GM21723 (cell line): ENCODE measurements at regions not wholly inside any gene's neighbourhood (a gene's known extent, or its start where the extent isn't known, plus 50 kb on each side); places are given as distances from the start of the nearest gene placed in this dataset.
"Not testable (repeated sequence)": the region's sequence is repeated elsewhere in the genome, so short reads cannot be mapped to it uniquely, and the experiment has no call there.

Experiments
- ATAC-seq: cut with Tn5 transposase; IDR thresholded peaks from one replicate; pipeline ENCODE4 v1.9.1; 2021; ENCODE audit warnings: mild to moderate bottlenecking, moderate library complexity; ENCODE audit not compliant: unreplicated experiment

DNA sequence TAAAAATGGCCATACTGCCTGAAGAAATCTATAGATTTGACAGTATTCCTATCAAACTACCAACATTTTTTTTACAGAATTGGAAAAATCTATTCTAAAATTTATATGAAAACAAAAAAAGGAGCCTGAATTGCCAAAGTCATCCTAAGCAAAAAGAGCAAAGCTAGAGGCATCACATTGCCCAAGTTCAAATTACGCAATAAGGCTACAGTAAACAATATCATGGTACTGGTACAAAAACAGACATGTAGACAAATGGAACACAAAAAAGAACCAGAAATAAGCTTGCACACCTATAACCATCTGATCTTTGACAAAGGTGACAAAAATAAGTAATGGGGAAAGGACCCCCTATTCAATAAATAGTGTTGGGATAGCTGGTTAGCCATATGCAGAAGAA is 50.2 kb upstream of the THSD7B start:
- ATAC-seq: no peak

DNA sequence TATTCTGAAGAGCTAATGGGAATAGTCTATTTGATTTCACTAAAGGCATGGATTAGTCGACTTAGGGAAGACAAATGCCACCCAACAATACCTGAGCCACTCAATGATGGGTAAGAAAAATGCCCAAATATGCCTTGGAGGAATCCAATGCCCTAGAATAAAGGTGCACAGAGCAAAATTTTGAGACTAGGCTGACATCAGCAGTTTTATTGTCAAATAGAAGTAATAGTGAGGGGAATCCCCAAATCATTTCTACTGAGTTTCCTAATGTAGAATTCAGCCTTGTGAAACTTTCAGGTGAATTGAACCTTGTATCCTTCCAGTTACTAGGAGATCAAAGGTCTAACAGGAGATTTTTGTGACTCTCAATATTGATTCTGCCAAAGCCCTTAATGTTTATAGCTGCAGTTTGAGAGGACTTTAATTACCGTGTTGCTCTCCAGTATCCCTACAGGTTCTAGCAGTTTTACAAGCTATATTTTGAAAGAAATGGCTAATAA is 50.8 kb upstream of the THSD7B start:
- ATAC-seq: no peak

DNA sequence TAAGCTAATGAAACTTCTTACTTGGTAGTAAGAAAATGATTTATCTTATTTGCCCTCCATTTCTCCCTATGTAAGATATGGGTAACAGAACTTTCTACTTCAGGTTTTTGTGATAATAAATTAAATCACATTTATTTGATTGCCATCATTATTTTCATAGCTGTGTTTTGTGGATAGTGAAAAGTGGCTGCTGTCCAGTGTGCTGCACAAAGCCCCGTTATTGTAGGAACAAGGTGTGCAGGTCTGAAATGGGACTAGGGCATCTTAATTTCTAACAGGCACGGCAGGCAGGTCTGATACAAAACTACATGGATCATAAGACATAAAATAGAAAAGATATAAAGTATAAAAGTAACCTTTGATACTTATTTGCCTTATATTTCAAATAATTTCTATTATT is 51.6 kb upstream of the THSD7B start:
- ATAC-seq: no peak

DNA sequence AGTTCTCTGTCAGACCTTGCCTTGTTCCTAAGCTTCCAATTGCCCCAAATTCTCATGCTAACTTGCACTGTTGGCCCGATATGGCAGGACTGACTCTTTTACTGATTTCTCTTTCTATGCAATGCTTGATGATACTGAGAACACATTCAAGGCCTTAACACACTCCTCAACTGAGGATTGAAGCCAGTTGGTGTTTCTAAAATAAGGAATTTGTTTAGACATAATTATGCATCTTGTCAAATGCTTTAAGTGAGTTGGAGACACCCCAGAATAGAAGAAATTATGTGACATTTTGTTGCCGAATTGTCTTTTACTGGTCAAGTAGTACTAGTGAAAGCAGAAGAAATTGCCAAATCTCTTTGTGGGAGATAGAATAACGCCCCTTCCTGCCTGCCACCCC is 60.0 kb upstream of the THSD7B start:
- ATAC-seq: no peak

DNA sequence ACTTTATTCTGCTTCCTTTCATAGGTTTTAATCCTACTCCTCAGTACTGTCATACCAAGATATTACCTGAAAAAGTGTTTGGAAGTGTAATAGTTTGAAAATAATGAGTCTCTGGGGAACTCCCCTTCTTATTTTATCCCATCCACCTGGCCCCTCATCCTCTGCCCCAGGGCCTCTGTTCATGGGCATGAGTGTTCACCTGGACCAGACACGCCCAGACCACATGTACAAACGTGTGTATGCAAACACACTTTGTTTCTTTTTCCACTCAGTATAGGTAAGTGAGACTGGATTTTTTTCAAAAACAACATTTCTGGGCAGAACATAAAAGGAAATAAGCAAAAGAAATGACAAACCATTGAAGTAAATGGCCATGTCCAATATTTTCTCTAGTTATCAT is 62.1 kb upstream of the THSD7B start:
- no peak for ATAC-seq

DNA sequence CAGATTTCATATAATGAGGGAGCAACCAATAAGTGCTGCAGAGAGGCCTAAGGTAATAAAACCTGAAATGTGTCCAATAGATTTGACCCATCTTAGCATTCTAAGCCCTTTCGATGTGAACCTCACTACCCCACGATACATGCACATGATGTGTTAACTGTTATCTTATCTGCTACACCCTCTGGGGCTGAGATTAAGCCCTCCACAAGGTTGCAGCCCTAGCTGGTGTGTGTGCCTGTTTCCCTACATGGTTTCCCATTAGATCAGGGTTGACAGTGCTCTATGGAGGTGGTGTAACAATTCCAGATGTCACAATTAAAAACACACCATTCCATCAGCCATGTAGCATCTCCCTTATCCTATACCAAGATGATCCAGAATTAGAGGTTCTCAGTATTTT is 68.9 kb upstream of the THSD7B start:
- ATAC-seq: no peak

DNA sequence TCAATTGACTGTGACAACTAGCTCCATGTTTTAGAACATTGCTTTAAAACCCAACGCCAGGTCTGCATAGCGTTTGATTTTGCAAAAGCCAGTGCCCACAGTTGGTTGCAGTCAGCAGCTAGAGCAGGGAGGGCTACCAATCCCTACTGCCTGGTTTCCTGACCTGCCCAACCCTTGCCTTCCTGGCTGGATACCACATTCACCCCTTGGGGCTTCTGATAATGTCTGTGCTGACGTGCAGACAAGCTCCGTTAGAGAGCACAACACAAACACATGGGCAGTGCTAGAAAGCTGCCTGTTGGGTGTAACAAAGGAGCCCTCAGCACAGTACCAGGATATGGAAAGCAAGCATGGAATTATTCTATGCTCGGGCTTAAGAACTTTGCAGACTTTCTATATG is 71.4 kb upstream of the THSD7B start:
- ATAC-seq: no peak

DNA sequence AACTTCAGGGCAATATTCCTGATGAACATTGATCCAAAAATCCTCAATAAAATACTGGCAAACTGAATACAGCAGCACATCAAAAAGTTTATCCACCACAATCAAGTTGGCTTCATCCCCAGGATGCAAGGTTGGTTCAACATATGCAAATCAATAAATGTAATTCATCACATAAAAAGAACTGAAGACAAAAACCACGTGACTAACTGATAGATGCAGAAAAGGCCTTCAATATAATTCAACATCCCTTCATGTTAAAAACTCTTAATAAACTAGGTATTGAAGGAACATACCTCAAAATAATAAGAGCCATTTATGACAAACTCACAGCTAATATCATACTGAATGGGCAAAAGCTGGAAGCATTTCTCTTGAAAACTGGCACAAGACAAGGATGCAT is 85.3 kb upstream of the THSD7B start:
- ATAC-seq: not testable (repeated sequence)

DNA sequence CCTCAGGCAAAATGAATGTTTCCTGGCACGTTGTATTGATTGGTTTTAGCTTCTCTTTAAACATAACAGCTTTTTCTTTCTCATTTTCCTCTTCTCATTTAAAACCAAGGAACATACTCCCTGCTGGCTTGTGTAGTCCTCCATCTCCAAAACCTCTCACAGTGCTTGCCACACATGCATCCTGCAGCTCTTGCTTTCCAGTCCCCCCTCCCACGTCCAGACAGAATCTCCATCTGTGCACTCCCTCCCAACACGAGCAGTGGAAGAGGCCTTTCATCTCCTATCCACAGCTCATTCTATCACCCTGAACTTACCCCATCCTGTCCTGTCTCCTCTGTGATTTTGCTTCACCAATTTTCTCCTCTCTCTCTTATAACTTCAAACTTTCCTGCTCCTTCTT is 99.6 kb upstream of the THSD7B start:
- ATAC-seq: no peak

DNA sequence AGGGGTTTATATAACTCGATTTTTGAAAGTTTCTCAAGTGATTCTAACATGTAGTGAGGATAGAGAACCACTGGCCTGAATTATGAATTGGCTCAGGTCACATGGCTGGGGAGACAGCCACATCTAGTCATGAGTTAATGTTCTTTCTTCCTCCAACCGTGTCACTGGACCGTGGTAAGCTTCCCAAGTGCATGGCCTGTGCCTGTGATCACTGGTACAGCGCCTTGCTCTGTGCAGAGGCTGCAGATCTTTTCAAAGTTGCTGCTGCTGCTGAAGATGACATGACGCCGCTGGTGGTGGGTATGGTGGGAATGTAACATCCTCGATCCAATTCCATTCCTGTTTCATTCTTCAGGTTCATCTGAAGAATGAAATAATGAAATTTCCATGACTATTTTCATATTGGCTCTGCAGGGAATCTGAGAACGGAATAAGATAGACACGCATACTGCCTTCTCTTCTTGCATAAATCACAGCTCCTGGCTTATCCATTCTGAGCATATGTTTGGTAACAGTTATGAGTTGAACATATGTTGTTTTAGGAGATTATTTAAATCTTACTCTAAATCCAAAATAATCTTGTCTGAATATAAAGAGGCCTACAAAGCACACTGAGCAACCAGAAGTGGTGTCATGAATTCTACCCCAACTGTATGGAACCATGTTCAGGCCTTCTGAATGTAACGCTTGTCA is 100.5 kb upstream of the THSD7B start:
- no peak for ATAC-seq

DNA sequence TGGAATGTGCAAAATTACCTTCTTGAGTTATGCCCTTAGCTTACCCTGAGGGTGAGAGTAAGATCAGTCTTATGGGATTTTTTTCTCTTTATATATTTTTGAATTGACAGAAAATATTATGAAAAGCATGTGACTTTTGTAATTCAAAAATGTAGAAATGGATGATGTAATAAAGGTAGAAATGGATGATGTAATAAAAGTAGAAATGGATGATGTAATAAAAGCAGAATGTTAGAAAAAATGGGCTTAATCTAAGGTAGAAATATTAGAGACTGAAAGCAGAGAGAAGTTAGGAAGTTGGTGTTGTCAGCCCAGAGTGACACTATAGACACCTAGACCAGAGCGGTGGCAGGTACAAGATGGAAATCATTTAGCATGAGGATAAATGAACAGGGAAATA is 107.1 kb upstream of the THSD7B start:
- no peak for ATAC-seq

DNA sequence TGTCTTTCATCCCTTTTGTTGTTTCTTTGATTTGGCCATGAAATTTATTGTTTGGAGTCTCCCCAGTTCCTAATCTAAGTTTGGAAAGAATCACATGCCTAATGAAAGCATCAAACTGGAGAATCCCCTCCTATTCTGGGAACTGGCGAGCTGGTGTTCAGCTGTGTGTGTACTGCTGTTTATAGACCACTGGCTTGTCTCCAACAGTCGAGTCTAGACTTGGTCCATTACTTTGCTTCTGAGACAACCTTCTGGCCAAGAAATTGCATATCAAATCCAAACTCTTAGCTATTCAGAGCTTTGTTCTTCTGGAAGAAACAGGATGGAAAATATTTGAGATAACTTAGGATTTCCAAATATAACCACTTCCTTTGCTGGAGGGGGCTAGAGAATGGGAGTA is 111.5 kb upstream of the THSD7B start:
- ATAC-seq: no peak

DNA sequence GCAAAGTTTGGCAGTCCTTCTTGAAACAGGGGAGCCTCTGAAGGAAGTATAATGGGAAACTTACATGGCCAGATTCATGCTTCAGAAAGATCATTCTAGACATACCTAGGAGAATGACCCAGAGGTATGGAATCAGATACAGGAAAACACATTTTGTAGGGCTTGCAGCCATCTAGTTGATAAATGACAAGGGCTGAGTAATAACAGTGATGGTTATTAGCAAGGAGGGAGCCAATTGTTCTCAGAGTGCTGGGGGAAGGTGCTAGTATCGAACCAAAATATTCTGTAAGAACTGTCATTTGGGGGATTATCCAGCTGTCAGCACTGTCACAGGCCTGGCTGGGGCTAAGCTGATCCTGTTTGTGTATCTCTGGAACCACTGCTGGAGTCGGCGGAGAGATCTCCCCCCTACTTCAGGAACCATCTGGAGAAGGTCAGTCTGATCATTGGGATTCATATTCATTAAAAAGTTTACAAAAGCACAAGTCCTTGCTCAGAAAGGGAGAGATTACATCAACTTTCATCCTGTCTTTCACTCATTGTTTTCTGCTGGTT is 113.8 kb upstream of the THSD7B start:
- no peak for ATAC-seq

DNA sequence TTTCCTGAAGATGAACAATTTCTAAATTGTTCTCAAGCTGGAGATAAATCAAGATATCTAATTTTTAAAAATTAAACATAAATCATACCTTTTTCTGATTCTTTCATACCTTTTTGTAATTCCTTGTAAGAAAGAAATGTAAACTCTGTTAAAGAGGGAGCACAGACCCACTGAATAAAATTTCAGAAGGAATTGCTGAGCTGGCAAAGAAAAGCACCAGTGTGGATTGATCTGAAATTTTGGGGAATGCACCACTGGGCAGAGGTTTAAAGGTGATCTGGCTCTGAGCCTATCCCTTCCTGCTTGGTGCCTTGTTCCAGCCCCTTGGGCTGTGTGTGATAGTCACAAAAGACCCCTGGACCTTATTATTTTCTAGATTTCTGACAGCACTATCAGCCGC is 118.3 kb upstream of the THSD7B start:
- ATAC-seq: no peak

DNA sequence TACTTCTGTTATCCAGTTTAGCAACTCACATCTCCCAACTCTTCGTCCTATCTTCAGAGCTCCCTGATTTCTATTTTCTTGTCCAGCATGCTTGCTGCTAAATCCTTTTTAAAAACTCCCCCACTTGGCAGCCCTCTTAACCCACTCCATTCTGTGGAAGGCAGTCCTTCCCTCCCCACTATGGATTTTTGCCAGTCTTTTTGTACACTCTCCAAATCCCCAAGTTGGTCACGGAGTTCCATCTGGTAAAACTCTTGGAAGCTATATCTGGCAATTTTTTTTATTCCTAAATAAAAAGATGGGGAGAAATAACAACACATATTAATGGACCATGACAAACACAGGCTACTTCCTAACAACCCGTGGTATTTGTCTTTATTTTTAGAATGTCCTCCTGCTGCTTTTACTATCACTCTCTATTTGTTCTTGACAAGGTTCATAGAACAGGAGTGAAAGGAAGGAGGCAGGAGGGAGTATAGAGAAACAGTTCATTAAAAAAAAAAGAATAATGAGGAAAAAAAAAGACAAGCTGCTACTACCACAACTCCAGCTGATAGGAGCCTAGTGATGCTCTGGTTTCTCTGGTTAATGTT is 120.0 kb upstream of the THSD7B start:
- ATAC-seq: no peak

DNA sequence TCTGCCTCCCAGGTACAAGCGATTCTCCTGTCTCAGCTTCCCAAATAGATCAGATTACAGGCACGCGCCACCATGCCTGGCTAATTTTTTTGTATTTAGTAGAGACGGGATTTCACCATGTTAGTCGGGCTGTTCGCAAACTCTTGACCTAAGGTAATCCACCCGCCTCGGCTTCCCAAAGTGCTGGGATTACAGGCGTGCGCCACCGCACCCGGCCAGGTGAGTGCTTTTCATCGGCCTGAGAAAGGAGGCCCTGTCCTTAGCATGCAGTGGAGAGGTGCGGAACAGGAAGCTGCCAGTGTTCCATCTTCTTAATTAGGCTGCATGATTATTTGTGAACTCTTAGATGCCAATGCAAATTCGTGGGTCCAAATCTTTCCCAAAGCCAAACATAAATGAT is 125.7 kb upstream of the THSD7B start:
- ATAC-seq: no peak

DNA sequence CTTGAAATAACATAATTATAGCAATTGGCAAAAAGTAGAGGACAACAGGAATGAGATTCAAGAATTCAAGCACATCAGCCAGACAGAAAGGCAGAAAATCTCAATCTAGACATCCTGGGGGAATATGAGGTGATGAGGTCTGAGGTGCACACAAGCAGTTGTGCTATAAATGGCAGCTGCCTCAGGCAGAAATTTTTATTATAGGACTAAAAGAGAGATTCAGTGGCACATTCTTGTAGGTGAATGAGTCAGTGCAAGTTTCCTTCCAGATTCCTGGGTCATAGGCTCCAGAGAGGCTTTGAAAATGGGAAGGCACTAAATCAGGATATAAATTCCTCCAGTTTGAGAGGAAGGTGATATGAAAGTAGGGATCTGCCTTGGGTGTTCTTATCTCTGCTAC is 127.2 kb upstream of the THSD7B start:
- no peak for ATAC-seq

DNA sequence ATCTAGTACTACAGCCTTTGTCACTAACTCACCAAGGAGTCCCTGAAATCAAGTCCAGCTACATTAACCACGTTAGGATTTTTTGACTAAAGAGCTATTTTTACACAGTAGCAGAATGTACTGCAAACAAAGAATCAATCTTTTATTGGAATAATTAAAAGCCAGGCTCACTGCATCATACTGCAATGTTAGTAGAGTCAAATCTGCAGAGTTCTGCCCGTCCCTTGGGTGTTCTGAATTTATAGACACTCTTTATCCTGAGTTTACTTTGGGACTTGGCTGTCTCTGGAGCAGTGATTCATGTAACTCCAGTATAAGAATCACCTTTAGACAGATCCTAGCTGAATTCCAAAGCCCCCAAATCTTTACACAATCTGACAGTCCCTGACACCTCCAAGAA is 127.9 kb upstream of the THSD7B start:
- no peak for ATAC-seq

DNA sequence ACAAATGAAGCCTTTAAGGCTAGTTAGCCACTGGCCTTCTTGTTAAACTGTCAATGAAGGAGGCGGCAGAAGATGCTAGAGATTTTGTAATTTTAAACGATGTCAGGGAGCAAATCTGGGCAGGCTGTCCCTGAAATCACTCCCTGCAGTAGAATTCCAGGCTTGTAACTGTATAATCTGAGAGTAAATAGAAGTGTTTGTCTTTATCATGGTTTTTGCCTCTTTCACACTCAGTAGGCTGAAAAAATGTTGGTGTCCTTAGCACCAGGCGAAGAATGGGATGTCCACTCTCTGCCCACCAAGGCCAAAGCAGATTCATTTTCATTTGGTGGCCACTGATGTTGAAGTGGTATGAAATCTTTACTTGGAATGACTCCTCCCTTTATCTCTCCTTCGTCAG is 136.9 kb upstream of the THSD7B start:
- ATAC-seq: no peak

DNA sequence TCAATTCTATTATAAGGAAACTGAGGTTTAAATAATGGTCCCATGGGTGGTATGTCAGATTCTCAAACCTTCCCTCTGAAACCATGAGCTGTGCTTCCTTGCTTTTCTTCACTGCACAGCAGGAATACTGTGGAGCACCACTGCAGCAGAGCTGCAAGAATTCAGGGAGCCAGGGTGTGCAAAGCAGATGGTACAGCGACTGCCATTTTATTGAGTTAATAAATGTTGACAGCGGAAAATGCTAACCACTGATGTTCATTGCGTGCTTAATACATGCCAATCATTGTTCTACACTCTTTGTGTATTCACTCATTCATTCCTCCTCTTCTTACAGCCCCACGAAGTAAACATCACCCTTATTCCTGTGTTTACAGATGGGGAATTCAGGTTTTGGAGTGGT is 152.2 kb upstream of the THSD7B start:
- no peak for ATAC-seq

DNA sequence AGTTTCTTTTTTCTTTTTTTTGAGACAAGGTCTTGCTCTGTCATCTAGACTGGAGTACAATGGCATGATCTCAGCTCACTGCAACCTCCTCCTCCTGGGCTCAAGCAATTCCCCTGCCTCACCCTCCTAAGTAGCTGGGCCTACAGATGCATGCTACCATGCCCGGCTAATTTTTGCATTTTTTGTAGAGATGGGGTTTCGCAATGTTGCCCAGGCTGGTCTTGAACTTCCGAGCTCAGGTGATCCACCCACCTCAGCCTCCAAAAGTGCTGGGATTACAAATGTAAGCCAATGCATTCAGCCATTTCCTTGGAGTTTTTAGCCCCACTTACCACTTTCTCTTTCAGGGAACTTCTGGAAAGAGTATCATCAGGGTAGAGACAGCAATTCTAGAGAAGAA is 153.3 kb upstream of the THSD7B start:
- ATAC-seq: no peak

DNA sequence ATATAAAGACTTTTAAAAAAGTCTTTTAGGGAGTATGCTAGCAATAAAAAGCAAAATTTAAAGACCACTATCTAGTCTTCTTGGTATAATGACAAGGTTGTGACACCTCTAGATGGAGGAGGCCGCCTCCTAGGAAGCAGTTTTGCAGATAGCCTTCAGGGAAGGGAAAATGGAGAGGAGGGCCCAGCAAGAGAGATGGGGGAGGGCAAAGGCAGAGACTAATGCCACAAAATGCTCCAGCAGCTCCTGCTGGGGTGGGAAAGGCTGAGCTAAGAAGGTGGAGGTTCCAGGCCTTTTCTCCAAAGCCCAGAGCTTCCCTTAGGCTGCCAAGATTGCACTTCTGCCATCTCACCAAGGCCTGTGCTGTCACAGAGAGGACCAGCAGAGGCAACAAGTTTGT is 153.9 kb upstream of the THSD7B start:
- no peak for ATAC-seq
